ENCODE measurements at regions not wholly inside any gene's neighbourhood (a gene's known extent, or its start where the extent isn't known, plus 50 kb on each side); places are given as distances from the start of the nearest gene placed in this dataset.

DNA sequence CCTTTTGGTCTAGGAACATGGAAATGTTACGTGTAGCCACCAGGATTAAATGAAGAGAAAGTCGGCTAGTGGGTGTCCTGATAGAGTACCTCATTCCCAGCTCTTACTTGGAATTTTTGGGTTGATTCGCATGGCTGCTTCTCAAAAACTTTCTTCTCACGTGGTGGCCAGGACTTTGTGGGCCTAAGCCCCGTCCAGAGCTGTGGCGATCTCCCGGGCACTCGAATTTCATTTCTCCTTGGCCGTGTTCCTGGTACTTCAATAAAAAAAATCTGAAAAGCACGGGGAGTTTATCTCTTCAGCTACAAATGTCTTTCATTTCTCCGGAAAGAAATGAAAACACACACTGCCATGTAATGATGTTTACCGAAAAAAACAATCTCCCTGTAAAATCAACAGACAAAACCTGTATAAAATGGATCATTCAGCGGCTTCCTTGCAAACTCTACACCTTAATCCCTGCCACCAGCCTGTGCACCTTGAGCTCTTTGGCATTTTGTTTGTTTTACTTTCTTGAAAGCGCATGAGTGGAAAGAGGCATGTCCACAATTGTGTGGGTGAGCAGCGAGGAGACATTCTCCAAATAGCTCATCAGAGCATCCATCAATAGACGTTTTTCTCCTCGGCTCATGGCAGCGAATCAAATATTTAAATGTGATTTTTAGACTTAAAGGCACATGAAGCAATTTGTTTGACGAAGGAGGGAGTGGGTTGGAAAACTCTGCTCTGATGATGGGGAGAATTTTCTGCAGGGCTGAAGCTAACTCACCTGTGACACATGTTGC lies 173.1 kb downstream of the TFAP2C start:
- DNase-seq (ENCODE audit: low spot score): no peak

DNA sequence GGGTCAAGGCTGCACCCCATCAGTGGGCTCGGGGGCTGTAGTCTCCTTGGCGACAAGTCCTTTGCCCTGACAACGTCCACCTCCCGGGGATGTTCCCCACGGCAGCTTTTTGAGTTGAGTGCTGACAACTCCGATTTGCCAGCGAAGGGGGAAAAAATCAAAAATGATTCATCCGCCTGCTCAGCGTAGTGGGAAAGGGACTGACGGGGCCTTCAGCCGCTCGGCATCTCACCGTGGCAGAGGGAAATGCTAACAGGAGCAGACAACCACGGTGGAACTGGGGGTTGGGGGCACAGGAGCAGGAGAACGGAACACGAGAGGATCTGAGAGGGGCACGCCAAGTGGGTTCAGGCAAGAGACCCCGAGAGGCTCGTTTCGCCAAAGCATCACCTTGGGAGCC lies 173.7 kb downstream of the TFAP2C start:
- DNase-seq (ENCODE audit: low spot score): no peak

DNA sequence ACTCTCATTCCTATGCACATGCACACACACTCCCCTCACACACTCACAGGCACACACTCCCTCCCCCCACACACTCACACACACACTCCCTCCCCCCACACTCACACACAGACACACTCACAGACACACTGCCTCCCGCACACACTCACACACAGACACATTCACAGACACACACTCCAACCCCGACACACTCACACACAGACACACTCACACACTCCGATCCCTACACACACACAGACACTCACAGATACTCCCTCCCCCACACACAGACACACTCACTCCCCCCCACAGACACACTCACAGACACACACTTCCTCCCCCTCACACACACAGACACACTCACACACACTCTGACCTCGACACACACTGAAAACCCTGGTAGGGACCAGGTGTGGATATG lies 176.2 kb downstream of the TFAP2C start:
- no peak for DNase-seq (ENCODE audit: low spot score)

DNA sequence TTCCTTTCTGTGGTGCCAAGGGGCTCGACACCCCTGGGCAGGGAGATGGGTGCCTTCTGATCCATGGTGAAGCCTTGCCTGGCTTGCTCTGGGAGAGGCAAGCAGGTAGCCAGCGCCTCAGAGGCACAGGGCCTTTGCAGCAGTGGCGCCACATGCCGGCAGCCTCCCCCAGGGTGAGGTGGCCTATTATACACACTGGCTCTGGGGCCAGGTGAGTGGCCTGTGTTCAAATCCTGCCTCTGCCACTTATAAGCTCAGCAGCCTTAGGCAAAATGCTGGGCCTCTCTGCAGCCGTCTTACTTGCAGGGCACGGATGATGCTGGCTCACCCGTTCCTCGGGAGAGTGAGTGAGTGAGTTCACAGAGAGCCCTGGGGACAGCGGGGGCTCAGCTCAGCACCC lies 176.9 kb downstream of the TFAP2C start:
- DNase-seq (ENCODE audit: low spot score): no peak

DNA sequence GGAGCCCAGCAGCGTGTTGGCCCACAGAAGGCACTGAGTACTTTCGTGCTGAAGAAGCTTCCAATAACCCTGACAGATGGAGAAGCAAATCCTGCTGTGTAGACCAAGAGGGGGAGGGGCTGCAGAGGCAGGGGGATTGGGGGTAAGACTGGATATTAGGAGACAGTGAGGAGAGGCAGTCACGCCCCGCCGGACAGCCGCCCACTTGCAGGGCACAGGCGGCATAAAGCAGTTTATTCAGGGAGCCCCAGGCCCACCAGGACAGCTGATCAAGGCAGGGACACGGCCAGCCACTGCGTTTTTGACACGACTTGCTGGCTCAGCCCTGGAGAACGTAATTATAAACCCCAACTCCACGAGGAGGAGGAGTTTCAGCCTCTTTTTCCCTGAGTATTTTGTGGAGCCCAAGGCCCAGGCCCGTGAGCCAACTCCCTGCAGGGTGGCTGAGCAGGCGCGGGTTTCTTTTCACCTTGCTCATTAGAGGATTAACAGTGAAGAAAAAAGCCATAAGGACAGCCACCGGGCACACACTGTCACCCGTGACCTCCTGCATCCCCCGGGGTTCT lies 177.9 kb downstream of the TFAP2C start:
- DNase-seq (ENCODE audit: low spot score): no peak

DNA sequence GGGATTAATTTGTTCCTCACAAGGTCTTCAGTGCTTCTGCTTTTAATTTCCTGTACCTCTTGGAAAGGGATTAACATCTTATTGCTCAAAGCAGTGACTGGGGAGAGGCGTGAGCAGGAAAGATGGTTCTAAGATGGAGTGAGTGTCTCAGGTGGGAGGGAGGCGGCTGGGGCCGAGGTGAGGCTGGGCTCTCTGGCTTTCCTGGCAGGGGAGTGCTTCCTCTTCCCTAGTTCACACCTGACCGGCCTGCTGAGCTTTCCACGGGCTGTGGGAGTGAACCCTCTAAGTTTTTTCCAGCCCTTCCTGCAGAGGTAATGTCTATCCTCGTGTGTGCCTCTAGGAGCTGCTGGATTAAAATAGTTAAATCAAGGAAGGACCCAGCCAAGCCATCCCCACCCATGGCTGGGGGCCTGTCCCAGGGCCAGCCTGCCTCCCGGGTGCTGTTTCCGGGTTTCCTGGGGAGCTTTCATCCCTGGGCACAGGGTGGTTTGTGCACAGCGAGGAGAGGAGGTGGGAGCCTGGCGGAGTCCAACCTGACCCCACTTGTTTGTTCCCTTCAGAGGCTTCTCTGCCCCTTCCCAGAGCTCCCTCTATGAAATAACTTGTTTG lies 179.1 kb downstream of the TFAP2C start:
- DNase-seq (ENCODE audit: low spot score): no peak

DNA sequence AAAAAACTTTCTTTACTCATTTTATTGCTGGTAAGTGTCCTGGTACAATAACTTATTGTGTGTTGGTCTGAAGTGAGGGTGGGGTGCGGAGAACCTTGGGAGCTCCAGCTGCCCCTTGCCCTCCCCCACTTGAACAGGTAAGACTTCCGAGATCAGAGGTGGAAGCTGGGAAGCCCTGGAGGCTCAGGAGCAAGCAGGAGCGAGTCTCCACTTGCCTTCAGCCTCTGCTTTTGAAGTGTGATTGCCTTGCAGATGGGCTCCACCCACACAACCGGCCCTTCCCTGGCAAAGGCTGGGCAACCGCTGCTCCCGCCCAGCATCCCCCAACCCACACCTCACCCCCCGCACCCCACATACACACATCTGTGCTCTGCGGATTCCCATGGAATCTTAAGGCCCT lies 179.6 kb downstream of the TFAP2C start:
- no peak for DNase-seq (ENCODE audit: low spot score)

DNA sequence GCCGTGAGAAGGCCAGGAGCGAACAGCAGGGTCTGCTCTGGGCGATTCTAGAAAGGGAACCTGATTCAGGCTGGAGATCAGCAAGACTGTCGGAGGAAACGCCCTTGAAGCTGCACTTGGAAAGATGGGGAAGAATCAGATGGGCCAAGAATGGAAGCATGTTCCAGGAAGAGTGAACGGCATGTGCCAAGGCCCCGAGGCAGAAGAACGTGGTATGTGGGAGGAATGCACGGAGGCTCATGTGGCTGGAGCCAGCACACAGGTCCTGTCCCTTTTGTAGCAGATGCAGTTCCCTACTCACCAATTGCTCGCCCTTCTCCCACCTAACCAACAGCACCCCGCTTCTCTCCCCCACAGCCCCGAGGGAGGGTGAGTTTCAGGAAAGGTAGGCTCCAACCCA lies 180.6 kb downstream of the TFAP2C start:
- DNase-seq (ENCODE audit: low spot score): no peak

DNA sequence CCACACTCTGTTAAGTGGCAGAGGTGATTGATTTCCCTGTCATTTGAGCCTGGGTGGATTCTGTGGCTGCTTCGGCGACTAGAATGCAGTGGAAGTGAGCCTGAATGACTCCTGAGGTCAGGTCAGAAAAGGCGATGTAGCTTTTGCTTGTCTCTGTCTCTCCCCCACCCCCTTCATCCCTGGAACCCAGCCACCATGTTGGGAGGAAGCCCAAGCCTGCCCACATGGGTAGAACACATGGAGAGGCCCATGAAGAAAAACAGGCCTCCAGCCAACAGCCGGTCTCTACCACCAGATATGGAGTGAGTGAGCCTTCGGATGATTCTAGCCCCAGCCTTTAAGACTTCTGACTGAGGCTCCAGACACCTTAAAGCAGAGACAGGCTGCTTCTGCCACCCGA lies 181.0 kb downstream of the TFAP2C start:
- DNase-seq (ENCODE audit: low spot score): no peak

DNA sequence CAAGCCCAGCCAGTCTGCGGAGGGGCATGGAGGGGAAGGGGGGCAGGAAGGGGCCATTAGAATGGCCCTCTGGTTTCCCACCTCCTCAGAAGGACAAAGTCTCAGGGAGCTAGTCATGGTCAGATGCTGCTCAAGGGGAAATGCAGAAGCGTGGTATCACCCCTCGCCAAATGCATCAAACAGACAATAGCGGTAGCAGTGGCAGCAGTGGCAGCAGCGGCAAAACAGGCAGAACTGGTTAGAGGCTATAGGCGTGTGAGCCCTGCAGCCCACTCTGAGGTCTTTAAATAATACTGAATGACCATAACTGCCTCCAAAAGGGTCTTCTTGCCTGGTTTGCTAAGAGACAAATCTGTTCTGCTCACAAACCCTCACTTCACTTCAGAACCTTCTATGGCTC lies 186.7 kb downstream of the TFAP2C start:
- no peak for DNase-seq (ENCODE audit: low spot score)

DNA sequence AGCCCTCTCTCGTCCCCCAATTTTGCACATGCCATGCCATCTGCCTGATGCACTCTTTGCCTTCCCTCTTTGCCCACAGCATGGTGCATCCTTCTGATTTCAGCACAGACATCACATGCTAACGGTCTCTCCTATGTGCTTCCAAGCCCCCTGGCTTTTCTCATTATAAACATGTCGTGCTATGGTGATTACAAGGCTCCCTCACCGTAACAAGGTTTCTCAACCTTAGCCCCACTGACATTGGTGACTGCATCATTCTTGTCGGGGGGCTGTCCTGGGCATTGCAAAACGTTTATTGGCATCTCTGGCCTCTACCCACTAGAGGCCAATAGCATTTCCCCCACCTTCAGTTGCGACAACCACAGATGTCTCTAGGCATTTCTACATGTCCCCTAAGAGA lies 187.2 kb downstream of the TFAP2C start:
- no peak for DNase-seq (ENCODE audit: low spot score)

DNA sequence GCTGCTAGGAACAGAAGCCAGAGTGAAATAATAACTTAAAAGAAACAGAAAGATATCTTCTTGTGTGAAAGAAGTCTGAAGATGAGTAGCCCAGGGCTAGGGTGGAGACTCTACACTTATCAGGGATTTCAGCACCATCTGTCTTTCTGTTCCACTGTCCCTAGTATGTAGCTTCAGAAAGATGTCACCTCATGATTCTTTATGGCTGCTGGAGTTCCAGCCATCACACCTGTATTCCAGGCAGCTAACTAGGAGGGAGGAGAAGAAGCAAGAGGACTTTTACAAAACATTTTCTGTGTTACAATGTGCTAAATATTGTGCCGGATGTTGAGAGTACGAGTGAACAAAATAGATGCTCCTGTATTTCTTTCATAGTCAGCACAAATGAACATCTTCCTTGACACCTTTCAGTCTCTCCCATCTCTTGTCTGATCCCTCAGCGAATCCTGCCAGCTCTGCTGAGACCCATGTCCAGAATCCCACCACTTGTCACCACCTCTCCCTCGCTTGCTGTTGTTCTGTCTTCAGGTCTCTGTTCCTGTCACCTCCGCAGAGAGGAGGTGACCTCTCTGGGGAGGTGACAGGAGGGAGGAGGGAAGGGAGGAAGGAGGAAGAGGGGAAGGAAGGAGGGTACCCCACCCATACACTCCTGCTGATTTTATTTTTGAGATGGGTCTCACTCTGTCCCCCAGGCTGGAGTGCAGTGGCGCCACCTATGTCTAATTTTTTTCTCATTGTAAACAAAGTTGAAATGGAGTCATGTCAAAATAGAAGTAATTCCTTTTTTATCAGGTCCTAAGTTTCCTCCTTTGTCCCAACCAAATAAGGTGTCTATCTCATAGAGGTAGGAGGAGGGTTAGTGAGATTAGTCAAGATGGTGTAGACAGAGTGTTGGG lies 188.9 kb downstream of the TFAP2C start:
- no peak for DNase-seq (ENCODE audit: low spot score)

DNA sequence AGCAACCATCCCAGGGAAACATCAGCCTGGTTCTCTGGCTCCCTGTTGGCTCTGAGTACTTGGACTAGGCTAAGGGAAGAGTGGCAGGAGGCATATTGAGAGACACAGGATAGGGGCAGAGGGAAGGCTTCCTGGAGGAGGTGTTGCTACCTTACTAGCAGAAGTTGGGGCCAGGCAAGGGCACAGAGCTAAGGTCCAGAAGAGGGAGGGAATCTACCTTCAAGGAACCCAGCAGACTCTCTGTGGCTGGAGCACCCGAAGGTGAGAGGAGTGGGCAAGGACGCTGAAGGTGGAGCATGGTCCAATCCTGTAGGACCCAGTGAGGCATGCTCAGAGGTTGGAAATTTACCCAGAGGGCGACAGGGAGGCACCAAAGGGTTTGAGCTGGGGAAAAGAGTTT lies 191.9 kb downstream of the TFAP2C start:
- DNase-seq (ENCODE audit: low spot score): no peak

DNA sequence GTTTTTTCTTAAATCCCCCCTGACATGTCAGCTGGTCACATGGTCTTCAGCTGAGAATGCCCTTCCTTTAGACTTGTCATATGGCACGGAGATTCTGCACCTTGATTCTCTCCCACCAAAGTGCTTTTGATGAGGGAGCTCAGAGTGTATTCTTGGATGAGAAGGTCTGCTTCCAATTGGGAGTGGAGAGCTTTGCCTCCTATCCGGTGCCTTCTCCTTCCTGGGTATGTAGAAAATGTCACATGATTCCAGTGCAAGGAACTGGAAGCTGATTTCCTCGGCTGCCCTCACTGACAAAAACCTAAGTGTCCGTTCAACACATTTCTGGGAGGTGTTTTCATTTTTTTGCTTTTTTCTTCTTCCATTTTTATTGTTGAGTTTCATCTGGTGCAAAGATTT lies 197.2 kb downstream of the TFAP2C start:
- DNase-seq (ENCODE audit: low spot score): no peak

DNA sequence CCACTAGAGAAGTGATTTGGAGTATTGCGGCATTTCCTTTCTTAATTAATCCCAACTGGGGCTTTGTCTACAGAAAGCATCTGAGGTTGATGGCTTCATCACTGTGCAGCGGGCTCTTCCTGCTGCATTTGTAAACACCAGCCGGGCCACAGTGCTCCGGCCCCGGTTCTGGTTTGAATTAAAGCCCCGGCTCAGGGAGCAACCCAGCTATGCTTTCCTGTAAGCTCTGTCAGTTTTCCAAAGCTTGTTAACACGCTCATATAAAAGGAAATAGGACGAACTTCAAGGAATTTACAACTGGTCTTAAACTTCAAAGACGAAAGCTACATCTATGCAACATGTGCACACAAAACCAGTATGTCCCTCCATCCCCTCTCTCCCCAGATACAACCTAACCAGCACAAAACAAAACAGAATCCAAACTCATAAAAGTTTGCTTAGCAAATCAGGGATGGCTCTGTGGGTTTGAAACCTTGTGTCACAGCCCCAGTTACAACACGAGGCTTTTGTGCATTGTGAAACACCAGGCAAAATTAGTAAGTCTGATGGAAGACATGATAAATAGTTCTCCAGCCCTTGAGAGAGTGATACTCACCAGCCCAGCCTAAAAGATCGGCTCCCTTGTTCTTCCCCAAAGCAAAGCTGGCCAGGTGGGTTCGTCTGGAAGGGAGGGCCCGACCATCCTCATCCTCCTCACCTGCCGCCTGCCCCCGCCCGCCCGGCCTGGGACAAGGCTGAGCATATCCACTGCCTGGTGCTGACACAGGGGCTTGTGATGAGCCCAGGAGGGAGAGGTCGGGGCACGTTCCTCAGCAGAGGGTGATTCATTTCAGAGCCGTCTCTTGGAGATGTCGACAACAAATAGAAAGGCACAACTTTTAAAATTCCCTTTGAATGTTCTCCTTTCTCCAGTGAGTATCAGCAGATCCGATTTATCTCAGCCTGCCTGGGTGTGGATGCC lies 197.9 kb downstream of the TFAP2C start:
- no peak for DNase-seq (ENCODE audit: low spot score)

DNA sequence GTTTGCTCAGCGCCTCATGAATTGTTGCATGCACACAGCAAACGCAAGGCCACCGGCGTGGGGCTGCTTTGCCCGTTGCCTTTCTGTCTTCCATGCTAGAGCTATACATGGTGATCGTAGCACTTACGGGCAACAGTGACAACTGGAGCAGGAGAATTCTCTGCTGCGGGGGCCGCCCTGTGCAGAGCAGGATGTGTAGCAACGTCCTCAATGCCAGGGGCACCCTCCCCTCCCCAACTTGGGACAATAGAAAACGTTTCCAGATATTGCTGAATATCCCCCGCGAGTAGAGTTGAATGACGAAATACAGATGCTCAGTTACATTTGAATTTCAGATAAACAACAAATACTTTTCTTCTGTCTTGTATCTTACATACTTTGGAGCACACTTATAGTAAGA lies 198.7 kb downstream of the TFAP2C start:
- no peak for DNase-seq (ENCODE audit: low spot score)

DNA sequence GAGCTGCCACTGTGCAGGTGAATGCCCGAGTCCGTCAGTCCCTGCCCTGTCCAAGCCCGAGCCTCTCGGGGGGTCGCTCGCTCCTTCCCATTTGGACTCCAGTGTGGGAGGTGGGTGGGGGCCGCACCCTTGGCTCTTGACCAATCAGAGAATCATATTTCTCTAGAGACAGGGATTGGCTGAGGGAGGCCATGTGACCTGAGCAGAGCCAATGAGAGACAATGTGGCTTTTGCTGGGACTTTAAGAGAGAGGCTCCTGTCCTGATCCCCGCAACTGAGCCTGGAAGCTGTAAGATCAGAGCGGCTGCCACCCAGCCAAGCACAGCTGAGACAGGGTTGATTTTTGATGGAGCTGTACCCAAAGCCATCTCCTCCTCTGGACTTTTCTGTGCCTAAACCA lies 199.3 kb downstream of the TFAP2C start:
- no peak for DNase-seq (ENCODE audit: low spot score)

DNA sequence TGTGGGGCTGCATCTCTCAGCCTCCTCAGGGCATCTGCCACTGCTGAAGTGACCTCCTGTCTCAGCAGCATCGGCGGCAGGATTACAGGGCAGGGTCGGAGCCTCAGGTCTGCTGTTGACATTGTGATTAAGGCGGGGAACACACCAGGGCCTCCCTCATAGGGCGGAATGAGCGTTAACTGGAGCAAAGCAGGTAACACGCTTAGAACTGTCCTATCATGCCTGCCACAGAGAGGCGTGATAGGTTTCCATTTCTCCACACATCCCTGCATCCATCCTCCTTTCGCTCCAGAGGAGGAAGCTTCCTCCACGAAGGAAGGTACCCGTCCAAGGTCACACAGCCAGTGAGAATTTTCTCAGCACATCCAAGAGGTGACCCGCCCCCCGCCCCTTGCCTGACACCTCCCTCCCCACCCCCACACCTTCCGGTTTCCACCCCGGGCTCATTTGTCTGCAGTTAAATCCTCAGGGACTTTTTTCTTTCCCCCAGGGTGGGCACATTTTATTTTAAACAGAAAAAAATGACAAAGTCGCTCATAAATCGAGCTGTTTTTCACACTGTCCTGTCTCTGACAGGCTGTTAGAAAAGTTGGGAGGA lies 200.8 kb downstream of the TFAP2C start:
- DNase-seq (ENCODE audit: low spot score): no peak

DNA sequence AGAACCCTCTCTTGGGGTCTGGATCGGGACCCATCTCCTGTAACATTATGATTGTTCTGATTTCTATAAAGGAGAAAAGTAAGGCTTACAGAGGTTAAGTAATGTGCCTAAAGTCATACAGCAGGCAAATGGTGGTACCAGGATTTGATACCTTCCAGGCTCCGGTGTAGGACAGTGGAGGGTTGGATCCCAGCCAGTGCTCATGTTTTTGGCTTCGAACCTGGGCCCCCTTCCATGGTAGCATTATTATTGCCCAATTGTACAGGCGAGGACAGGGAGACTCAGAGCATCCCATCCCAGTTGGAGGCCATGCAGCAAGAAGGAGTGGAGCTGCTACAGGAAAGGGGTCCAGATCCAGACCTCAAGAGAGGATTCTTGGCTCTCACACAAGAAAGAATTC lies 202.7 kb downstream of the TFAP2C start:
- DNase-seq (ENCODE audit: low spot score): no peak

DNA sequence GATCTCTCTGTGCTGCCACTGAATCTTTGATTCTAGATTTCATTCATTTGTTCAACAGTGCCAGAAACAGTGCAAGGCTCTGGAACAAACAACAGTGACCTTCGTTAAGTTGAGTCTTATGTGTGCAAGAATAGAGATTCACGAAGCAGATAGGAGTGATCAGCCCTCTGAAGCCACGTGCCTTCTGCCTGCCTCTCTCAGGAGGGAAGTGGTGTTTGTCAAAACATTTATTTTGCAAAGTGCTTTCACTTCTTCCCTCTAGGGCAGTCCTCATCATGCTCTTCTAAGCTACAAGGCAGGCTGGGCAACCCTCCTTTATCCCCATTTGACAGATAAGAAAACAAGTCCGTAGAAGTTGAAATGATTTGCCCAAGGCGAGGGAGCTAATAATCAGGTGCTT lies 204.3 kb downstream of the TFAP2C start:
- no peak for DNase-seq (ENCODE audit: low spot score)
